GM12878 (cell line): ENCODE measurements at regions not wholly inside any gene's neighbourhood (a gene's known extent, or its start where the extent isn't known, plus 50 kb on each side); places are given as distances from the start of the nearest gene placed in this dataset.

ENCODE experiments used
- ATAC-seq: fragments of 200-7000 bp; cut with Tn5 transposase; 3 replicates; pipeline ENCODE4 v1.9.1; 2020; ENCODE audit warnings: mild to moderate bottlenecking, moderate library complexity
- BruUV-seq: library from RNA; stranded (reverse); fragments of 400-500 nt; replicated peaks from 2 replicates; lab custom pipeline; 2021; lab: Mats Ljungman, UMichigan
- CTCF ChIA-PET: fragments of 300-600 bp; sonication (Branson Sonifier 250); formaldehyde crosslinking; extraction: SDS; loops from one replicate; lab custom pipeline; 2021; ENCODE audit warnings: inconsistent platforms; lab: Yijun Ruan, JAX
- POLR2A ChIA-PET: fragments of 350-600 bp; formaldehyde crosslinking; extraction: SDS; loops from one replicate; lab custom pipeline; 2021; ENCODE audit warnings: inconsistent platforms; lab: Charles Lee
- RAD21 ChIA-PET: fragments of 300-600 bp; sonication (Branson Sonifier 250); formaldehyde crosslinking; loops from one replicate; lab custom pipeline; 2023; ENCODE audit warnings: antibody characterized with exemption; ENCODE audit not compliant: unreplicated experiment; lab: Charles Lee
- SMC1A ChIA-PET: fragments of 300-600 bp; sonication (Branson Sonifier 250); formaldehyde crosslinking; loops from one replicate; lab custom pipeline; 2023; ENCODE audit not compliant: unreplicated experiment, uncharacterized antibody; lab: Charles Lee
- DNase-seq: peaks from one replicate; pipeline ENCODE4 v3.0.0-alpha.2; 2011; ENCODE audit warnings: low read depth, low spot score
- FAIRE-seq: peaks from 3 replicates; lab custom pipeline; 2011; peaks lifted over from hg19 to GRCh38; lab: Jason Lieb, UNC
- H2AFZ ChIP-seq: 2 replicates; pipeline ENCODE4 v1.6.0; 2011; ENCODE audit warnings: low read depth, low read length, control low read depth; ENCODE audit not compliant: control insufficient read depth
- H3K27ac ChIP-seq: 2 replicates; pipeline ENCODE4 v1.5.1; 2011; ENCODE audit warnings: control low read depth; ENCODE audit not compliant: control insufficient read depth, insufficient read depth
- H3K27me3 ChIP-seq, 2 experiments: replicated peaks in 1 of 2; 2 replicates each; pipeline versions ENCODE4 v1.6.0 to v1.6.1; 2011; ENCODE audit warnings: low read length in 1 of 2; ENCODE audit not compliant: control insufficient read depth in 2 of 2, insufficient read depth in 2 of 2
- H3K36me3 ChIP-seq, 2 experiments: 2 replicates each; pipeline ENCODE4 v1.5.1; 2011; ENCODE audit warnings: low read length in 1 of 2; ENCODE audit not compliant: control insufficient read depth in 2 of 2, insufficient read depth in 2 of 2
- H3K4me1 ChIP-seq: 2 replicates; pipeline ENCODE4 v1.6.1; 2011; ENCODE audit warnings: mild to moderate bottlenecking, low read length, moderate library complexity, mixed read lengths; ENCODE audit not compliant: control insufficient read depth, insufficient read depth
- H3K4me2 ChIP-seq: 2 replicates; pipeline ENCODE4 v1.6.0; 2011; ENCODE audit warnings: control low read depth; ENCODE audit not compliant: control insufficient read depth, insufficient read depth
- H3K4me3 ChIP-seq: fragments of 200-600 bp; sonication (generic); 2 replicates; pipeline ENCODE4 v1.5.1; 2016
- H3K79me2 ChIP-seq: 2 replicates; pipeline ENCODE4 v1.6.0; 2011; ENCODE audit warnings: low read length; ENCODE audit not compliant: control insufficient read depth, insufficient read depth
- H3K9ac ChIP-seq: 2 replicates; pipeline ENCODE4 v1.8.0; 2011; ENCODE audit warnings: low read length, control low read depth, mixed read lengths; ENCODE audit not compliant: control insufficient read depth, insufficient read depth
- H3K9me3 ChIP-seq: replicated peaks from 3 replicates; pipeline ENCODE4 v1.5.1; 2011; ENCODE audit warnings: mild to moderate bottlenecking, low read length; ENCODE audit not compliant: control insufficient read depth, insufficient read depth
- H4K20me1 ChIP-seq: 2 replicates; pipeline ENCODE4 v1.6.0; 2011; ENCODE audit not compliant: control insufficient read depth, insufficient read depth
- BHLHE40 ChIP-seq, 2 experiments: fragments of 450-650 bp in 1 of 2; IDR thresholded peaks; 2 replicates each; pipeline ENCODE4 v1.6.1; 2011 to 2017; ENCODE audit warnings: low read depth in 2 of 2, borderline replicate concordance in 1 of 2, improper control_type of control experiment in 1 of 2, low read length in 1 of 2, mild to moderate bottlenecking in 1 of 2
- CREB1 ChIP-seq: IDR thresholded peaks from 2 replicates; pipeline ENCODE4 v1.6.1; 2012; ENCODE audit warnings: low read depth, mild to moderate bottlenecking, inconsistent platforms
- GATAD2B ChIP-seq: fragments of 450-650 bp; conservative IDR thresholded peaks from 2 replicates; pipeline ENCODE4 v1.6.1; 2017; ENCODE audit warnings: low read depth, mild to moderate bottlenecking, moderate library complexity
- NRF1 ChIP-seq: conservative IDR thresholded peaks from 2 replicates; pipeline ENCODE4 v1.6.1; 2011; ENCODE audit warnings: mild to moderate bottlenecking, low read depth, low read length, improper control_type of control experiment
- RB1 ChIP-seq: fragments of 450-650 bp; formaldehyde crosslinking; IDR thresholded peaks from 2 replicates; pipeline ENCODE4 v1.6.1; 2017; ENCODE audit warnings: mild to moderate bottlenecking, borderline replicate concordance
- WGBS: methylation state at CpG from one replicate; pipeline ENCODE4 v1.1.6; 2016; ENCODE audit warnings: low lambda C conversion rate; ENCODE audit not compliant: insufficient replicate concordance, insufficient coverage; ENCODE audit errors: missing lambda C conversion rate; 5-methylcytosine and 5-hydroxymethylcytosine counted together
- in situ Hi-C: fragments of 300-500 bp; cut with MboI; formaldehyde crosslinking; loops from 9 replicates; pipeline ENCODE4 v1.14.3; 2018; ENCODE audit warnings: mixed read lengths
- intact Hi-C: fragments of 100-400 bp; cut with micrococcal nuclease; formaldehyde crosslinking; loops from one replicate; pipeline ENCODE4 v1.14.2; 2022; ENCODE audit not compliant: unreplicated experiment
- TF ChIP-seq, protein P1 (sequence below): IDR thresholded peaks from 2 replicates; pipeline ENCODE4 v1.6.1; 2012; ENCODE audit warnings: improper control_type of control experiment, low read depth, low read length; ENCODE audit not compliant: insufficient replicate concordance
- TF ChIP-seq, protein P2 (sequence below): IDR thresholded peaks from 2 replicates; pipeline ENCODE4 v1.6.1; 2012; ENCODE audit warnings: low read depth, low read length, improper control_type of control experiment
- TF ChIP-seq, protein P3 (sequence below): IDR thresholded peaks from 2 replicates; pipeline ENCODE4 v1.6.1; 2011; ENCODE audit warnings: borderline replicate concordance, low read depth, mild to moderate bottlenecking, moderate library complexity, mixed read lengths, low read length; ENCODE audit not compliant: insufficient read depth; ENCODE audit errors: extremely low read length

DNA sequence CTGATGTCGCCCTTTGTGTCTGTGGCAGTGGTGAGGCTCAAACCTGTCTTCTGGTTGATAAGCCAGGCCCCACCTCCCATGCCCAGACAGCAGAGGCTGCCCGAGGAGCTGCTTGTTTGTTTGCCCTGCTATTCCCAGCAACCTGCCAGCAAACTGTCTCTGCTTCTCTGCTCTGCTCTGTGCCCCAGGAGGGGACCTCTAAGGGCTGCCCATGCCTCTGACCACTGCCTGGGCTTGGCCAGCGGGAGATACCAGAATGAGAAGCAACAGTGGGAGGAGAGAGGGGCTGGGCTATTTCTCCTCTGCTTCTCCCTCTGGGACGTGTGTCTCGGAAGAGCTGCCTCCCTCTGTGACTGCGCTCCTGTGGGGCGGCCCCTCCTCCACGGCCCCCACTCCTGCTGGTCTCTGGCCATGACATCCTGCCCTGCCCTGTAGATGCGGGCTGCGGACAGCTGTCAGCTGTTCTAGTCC lies 213.1 kb downstream of the RPLP1 start:
- ChIA-PET RAD21 (interaction anchor here (0.9 to 5.7 kb wide), 3 partner anchors 13 to 49 kb away, joined by 3 to 47 read pairs (median 3); no protein-coding TSS in a partner anchor), POLR2A (interaction anchor here (1.5 kb wide), 1 partner anchor 12 kb away, joined by 3 read pairs; no protein-coding TSS in a partner anchor), CTCF (no interaction called here), SMC1A (interaction anchor here (0.8 to 5.9 kb wide), 3 partner anchors 14 to 314 kb away, joined by 3 to 58 read pairs (median 3); no protein-coding TSS in a partner anchor)
- 95% methylated on average over 9 of the region's 10 CpGs for WGBS
- H3K36me3 ChIP-seq, result no peaks in the 10 kb centered on the region
- no peak overlapping the region for H3K4me3 ChIP-seq
- in situ Hi-C loops, result no loop called here
- FAIRE-seq (no peak), ATAC-seq (no peak), DNase-seq (no peak)
- no peak overlapping the region; the same call in 1 of the 2 replicates for H3K4me2 ChIP-seq
- BruUV-seq, result no TSS peak
- H3K79me2 ChIP-seq, result no peaks in the 10 kb centered on the region
- H3K27me3 ChIP-seq, result no peaks in the 10 kb centered on the region; a peak in 2 of 4 replicates
- peak overlapping the region; percentile 87; the same call in 1 of the 2 replicates for H3K27ac ChIP-seq
- H2AFZ ChIP-seq, result no peak overlapping the region
- TF ChIP-seq GATAD2B, result no peak
- TF ChIP-seq BHLHE40 (IDR thresholded peaks at IDR 0.05; ENCODE audit: borderline replicate concordance in 1 of 2, low read depth in 2 of 2, low read length in 1 of 2), result no peak
- TF ChIP-seq, all 136 proteins: peak for 0
- intact Hi-C loops, result no loop called here
- no peak overlapping the region for H3K9ac ChIP-seq
- H3K4me1 ChIP-seq, result peaks cover 52% of the 10 kb centered on the region
- H3K9me3 ChIP-seq, result no peaks in the 10 kb centered on the region
- no peaks in the 10 kb centered on the region for H4K20me1 ChIP-seq

DNA sequence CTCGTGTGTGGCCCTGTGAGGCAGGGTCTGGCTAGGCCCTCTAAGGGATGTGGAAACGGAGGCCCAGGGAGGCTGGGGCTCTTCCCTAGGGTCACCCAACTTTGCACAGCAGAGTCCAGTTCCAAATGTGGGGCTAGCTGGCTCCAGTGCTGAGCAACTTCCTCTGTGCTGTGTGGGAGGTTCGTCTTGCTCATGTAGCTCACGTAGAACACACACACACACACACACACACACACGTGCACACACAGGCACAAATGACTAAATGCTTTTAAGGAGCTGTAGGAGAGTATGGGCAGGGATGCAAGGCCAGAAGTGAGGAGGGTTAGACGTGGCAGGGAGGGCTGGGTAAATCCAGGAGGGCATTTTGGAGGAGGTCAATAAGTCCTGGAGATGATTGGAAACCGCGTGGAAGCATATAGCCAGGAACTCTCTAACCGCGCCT lies 213.8 kb downstream of the RPLP1 start:
- Histone ChIP-seq H3K4me2 (peak overlapping the region; percentile 32), H3K4me3 (peak overlapping the region; percentile 52; the same call in 1 of the 2 replicates), H3K9ac (no peak overlapping the region), H2AFZ (peak overlapping the region; percentile 29), H3K4me1 (peaks cover 54% of the 10 kb centered on the region), H4K20me1 (no peaks in the 10 kb centered on the region), H3K9me3 (no peaks in the 10 kb centered on the region), H3K27me3 (no peaks in the 10 kb centered on the region; a peak in 2 of 4 replicates), H3K36me3 (no peaks in the 10 kb centered on the region), H3K27ac (peak overlapping the region; percentile 87), H3K79me2 (no peaks in the 10 kb centered on the region)
- ATAC-seq (peak; percentile 30), DNase-seq (no peak), FAIRE-seq (no peak)
- no TSS peak for BruUV-seq
- ChIA-PET CTCF (interaction anchor here (1.0 kb wide), 2 partner anchors 17 to 84 kb away, joined by 3 read pairs; no protein-coding TSS in a partner anchor), RAD21 (interaction anchor here (0.9 to 5.7 kb wide), 4 partner anchors 12 to 89 kb away, joined by 3 to 47 read pairs (median 4); no protein-coding TSS in a partner anchor), POLR2A (interaction anchor here (0.6 to 1.5 kb wide), 2 partner anchors 11 to 1074 kb away, joined by 3 to 7 read pairs; no protein-coding TSS in a partner anchor), SMC1A (interaction anchor here (1.0 to 5.9 kb wide), 4 partner anchors 14 to 89 kb away, joined by 3 to 58 read pairs (median 16); no protein-coding TSS in a partner anchor)
- in situ Hi-C loops, result no loop called here
- WGBS, result 8% methylated on average over 10 of the region's 10 CpGs
- intact Hi-C loops, result no loop called here
- TF ChIP-seq NRF1 (no peak), GATAD2B (no peak), CREB1 (0 out of 2 replicates have a peak, but pooled peaks have one; percentile 34), RB1 (no peak)
- TF ChIP-seq, protein P1, sequence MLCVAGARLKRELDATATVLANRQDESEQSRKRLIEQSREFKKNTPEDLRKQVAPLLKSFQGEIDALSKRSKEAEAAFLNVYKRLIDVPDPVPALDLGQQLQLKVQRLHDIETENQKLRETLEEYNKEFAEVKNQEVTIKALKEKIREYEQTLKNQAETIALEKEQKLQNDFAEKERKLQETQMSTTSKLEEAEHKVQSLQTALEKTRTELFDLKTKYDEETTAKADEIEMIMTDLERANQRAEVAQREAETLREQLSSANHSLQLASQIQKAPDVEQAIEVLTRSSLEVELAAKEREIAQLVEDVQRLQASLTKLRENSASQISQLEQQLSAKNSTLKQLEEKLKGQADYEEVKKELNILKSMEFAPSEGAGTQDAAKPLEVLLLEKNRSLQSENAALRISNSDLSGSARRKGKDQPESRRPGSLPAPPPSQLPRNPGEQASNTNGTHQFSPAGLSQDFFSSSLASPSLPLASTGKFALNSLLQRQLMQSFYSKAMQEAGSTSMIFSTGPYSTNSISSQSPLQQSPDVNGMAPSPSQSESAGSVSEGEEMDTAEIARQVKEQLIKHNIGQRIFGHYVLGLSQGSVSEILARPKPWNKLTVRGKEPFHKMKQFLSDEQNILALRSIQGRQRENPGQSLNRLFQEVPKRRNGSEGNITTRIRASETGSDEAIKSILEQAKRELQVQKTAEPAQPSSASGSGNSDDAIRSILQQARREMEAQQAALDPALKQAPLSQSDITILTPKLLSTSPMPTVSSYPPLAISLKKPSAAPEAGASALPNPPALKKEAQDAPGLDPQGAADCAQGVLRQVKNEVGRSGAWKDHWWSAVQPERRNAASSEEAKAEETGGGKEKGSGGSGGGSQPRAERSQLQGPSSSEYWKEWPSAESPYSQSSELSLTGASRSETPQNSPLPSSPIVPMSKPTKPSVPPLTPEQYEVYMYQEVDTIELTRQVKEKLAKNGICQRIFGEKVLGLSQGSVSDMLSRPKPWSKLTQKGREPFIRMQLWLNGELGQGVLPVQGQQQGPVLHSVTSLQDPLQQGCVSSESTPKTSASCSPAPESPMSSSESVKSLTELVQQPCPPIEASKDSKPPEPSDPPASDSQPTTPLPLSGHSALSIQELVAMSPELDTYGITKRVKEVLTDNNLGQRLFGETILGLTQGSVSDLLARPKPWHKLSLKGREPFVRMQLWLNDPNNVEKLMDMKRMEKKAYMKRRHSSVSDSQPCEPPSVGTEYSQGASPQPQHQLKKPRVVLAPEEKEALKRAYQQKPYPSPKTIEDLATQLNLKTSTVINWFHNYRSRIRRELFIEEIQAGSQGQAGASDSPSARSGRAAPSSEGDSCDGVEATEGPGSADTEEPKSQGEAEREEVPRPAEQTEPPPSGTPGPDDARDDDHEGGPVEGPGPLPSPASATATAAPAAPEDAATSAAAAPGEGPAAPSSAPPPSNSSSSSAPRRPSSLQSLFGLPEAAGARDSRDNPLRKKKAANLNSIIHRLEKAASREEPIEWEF, result no peak
- TF ChIP-seq, protein P2, sequence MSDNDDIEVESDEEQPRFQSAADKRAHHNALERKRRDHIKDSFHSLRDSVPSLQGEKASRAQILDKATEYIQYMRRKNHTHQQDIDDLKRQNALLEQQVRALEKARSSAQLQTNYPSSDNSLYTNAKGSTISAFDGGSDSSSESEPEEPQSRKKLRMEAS, result 0 out of 2 replicates have a peak, but pooled peaks have one; percentile 41
- TF ChIP-seq, protein P3, sequence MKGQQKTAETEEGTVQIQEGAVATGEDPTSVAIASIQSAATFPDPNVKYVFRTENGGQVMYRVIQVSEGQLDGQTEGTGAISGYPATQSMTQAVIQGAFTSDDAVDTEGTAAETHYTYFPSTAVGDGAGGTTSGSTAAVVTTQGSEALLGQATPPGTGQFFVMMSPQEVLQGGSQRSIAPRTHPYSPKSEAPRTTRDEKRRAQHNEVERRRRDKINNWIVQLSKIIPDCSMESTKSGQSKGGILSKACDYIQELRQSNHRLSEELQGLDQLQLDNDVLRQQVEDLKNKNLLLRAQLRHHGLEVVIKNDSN, result no peak
